Lower leg skin (tissue), 4 donors: ENCODE measurements at regions not wholly inside any gene's neighbourhood (a gene's known extent, or its start where the extent isn't known, plus 50 kb on each side); places are given as distances from the start of the nearest gene placed in this dataset.

Source experiments
- DNase-seq, 2 donors: peaks; one replicate each; pipeline ENCODE4 v3.0.0-alpha.2; 2019; ENCODE audit warnings: low spot score in 2 of 2
- H3K4me3 ChIP-seq: fragments of 200-600 bp; sonication (generic); 2 replicates; pipeline ENCODE4 v1.5.1; 2017; ENCODE audit warnings: mild to moderate bottlenecking, low read depth; ENCODE audit not compliant: poor library complexity, severe bottlenecking
- POLR2A ChIP-seq, 2 donors: fragments of 450-650 bp; IDR thresholded peaks; one replicate each; pipeline ENCODE4 v1.6.1; 2016 to 2017; ENCODE audit warnings: antibody characterized with exemption in 2 of 2, mild to moderate bottlenecking in 1 of 2, moderate library complexity in 1 of 2
- WGBS, 2 donors: methylation state at CpG; one replicate each; pipeline ENCODE4 v1.1.5; 2018; 5-methylcytosine and 5-hydroxymethylcytosine counted together
- intact Hi-C: fragments of 100-400 bp; cut with DNase I; formaldehyde crosslinking; loops from one replicate; pipeline ENCODE4 v1.15.0; 2023; ENCODE audit warnings: low total_unique reads
- TF ChIP-seq, protein P1 (sequence below), 3 donors: fragments of 450-650 bp; IDR thresholded peaks; one replicate each; pipeline ENCODE4 v1.5.1; 2016; ENCODE audit warnings: antibody characterized with exemption in 3 of 3, mild to moderate bottlenecking in 3 of 3, moderate library complexity in 2 of 3

DNA sequence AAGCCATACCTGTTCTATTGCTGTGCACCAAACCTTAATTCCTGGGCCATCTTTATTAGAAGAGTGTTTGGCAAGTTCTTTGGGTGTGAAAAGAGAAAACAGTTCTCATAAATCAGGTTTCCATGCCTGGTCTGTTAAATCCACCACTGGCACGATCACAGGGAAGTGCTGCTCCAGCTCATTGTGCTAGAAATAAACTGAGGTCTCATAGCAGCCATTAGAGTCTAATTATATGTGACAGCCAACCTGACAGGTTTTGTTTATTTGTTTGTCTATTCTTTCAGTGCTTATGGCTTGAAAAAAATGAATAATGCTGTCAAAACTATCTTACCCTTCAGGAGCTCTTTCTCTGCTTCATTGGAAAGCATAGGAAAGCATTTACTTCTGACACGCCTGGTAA is 147.1 kb upstream of the CNTN6 start:
- intact Hi-C loops: no loop called here
- TF ChIP-seq, protein P1, sequence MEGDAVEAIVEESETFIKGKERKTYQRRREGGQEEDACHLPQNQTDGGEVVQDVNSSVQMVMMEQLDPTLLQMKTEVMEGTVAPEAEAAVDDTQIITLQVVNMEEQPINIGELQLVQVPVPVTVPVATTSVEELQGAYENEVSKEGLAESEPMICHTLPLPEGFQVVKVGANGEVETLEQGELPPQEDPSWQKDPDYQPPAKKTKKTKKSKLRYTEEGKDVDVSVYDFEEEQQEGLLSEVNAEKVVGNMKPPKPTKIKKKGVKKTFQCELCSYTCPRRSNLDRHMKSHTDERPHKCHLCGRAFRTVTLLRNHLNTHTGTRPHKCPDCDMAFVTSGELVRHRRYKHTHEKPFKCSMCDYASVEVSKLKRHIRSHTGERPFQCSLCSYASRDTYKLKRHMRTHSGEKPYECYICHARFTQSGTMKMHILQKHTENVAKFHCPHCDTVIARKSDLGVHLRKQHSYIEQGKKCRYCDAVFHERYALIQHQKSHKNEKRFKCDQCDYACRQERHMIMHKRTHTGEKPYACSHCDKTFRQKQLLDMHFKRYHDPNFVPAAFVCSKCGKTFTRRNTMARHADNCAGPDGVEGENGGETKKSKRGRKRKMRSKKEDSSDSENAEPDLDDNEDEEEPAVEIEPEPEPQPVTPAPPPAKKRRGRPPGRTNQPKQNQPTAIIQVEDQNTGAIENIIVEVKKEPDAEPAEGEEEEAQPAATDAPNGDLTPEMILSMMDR (IDR thresholded peaks at IDR 0.05): no peak
- no peak for TF ChIP-seq POLR2A (IDR thresholded peaks at IDR 0.05)
- H3K4me3 ChIP-seq: no peak overlapping the region
- 70 to 73% methylated on average over 2 of the region's 2 CpGs for WGBS, 2 donors
- DNase-seq: no peak

- no peak for DNase-seq
- TF ChIP-seq, protein P1 (IDR thresholded peaks at IDR 0.05): no peak
- no peak for TF ChIP-seq POLR2A (IDR thresholded peaks at IDR 0.05)
- no peak overlapping the region for H3K4me3 ChIP-seq
- 81 to 92% methylated on average over 1 of the region's 1 CpG for WGBS, 2 donors
- intact Hi-C loops: no loop called here
Observed at GRCh38 chr3:952906-953305, 139.9 kb upstream of the CNTN6 start.

- DNase-seq: no peak
- WGBS, 2 donors: 81 to 89% methylated on average over 2 of the region's 2 CpGs
- intact Hi-C loops: no loop called here
- H3K4me3 ChIP-seq: no peak overlapping the region
- no peak for TF ChIP-seq POLR2A (IDR thresholded peaks at IDR 0.05)
- TF ChIP-seq, protein P1 (IDR thresholded peaks at IDR 0.05): no peak
Observed at GRCh38 chr3:963255-963654, 129.6 kb upstream of the CNTN6 start.

- 72 to 83% methylated on average over 3 of the region's 3 CpGs for WGBS, 2 donors
- TF ChIP-seq, protein P1 (IDR thresholded peaks at IDR 0.05): no peak
- TF ChIP-seq POLR2A (IDR thresholded peaks at IDR 0.05): no peak
- DNase-seq: no peak
- intact Hi-C loops: no loop called here
- H3K4me3 ChIP-seq: no peak overlapping the region
Observed at GRCh38 chr3:963755-964154, 129.1 kb upstream of the CNTN6 start.

DNA sequence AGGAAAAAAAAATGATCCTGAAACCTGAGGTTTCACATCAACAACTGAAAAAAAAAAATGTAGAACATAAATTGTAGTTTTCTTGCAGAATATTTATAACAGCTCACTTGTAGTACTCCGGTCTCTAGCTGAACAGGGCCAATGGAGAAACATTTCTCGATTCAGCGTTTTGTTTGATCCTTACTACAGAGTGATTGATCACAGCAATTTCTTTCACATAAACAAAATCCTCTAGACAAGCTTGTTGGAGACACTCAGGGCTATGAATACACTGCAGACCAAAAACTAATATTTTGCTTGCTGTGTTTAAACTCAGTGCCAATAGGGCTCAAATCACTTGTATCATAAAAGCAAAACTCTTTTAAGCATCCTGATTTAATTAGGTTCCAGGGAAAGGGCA is 127.0 kb upstream of the CNTN6 start:
- DNase-seq: no peak
- TF ChIP-seq, protein P1 (IDR thresholded peaks at IDR 0.05): no peak
- no peak for TF ChIP-seq POLR2A (IDR thresholded peaks at IDR 0.05)
- intact Hi-C loops: no loop called here
- H3K4me3 ChIP-seq: no peak overlapping the region
- WGBS, 2 donors: 38 to 51% methylated on average over 3 of the region's 3 CpGs

DNA sequence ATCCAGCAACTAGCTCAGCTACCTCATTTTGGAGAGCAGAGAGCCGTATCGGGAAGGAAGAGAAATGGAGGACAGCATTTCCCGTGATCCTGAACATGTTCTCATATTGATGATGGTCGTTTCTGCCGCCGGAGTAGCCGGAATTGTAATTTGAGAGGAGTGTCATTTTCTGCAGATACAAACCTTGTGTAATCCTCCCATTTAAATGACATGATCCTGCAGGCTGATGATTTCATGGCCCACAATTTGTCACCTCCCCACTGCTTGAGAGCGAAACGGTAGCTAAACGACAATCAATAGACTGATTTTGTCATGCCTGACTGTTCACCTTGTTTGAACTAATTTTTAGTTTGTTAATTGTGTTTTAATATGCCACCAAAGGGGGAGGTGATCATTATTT is 126.5 kb upstream of the CNTN6 start:
- no peak overlapping the region for H3K4me3 ChIP-seq
- intact Hi-C loops: no loop called here
- TF ChIP-seq POLR2A (IDR thresholded peaks at IDR 0.05): no peak
- TF ChIP-seq, protein P1 (IDR thresholded peaks at IDR 0.05): no peak
- WGBS, 2 donors: 65 to 79% methylated on average over 10 of the region's 10 CpGs
- DNase-seq: no peak
